ENCODE measurements at regions not wholly inside any gene's neighbourhood (a gene's known extent, or its start where the extent isn't known, plus 50 kb on each side); places are given as distances from the start of the nearest gene placed in this dataset.

- in situ Hi-C loops (cut with MboI; ENCODE audit: low pct_unique_long_range_greater_than_20kb, low sequenced_read_pairs) = no loop called here
- DNase-seq = no peak
Observed at GRCh38 chr13:24004971-24005370, 107.7 kb upstream of the C1QTNF9B start.

GRCh38 chr13:24005755-24006281 is 108.5 kb upstream of the C1QTNF9B start:
- in situ Hi-C loops (cut with MboI; ENCODE audit: low pct_unique_long_range_greater_than_20kb, low sequenced_read_pairs) = no loop called here
- no peak for DNase-seq

- no peak for DNase-seq
- in situ Hi-C loops (cut with MboI; ENCODE audit: low pct_unique_long_range_greater_than_20kb, low sequenced_read_pairs) = no loop called here
Observed at GRCh38 chr13:24006520-24007248, 109.4 kb upstream of the C1QTNF9B start.

- in situ Hi-C loops (cut with MboI; ENCODE audit: low pct_unique_long_range_greater_than_20kb, low sequenced_read_pairs) = no loop called here
- DNase-seq = no peak
Observed at GRCh38 chr13:24007979-24008620, 110.8 kb upstream of the C1QTNF9B start.

- DNase-seq = no peak
- in situ Hi-C loops (cut with MboI; ENCODE audit: low pct_unique_long_range_greater_than_20kb, low sequenced_read_pairs) = no loop called here
Observed at GRCh38 chr13:24008679-24009078, 111.4 kb upstream of the C1QTNF9B start.

- no peak for DNase-seq
- in situ Hi-C loops (cut with MboI; ENCODE audit: low pct_unique_long_range_greater_than_20kb, low sequenced_read_pairs) = no loop called here
Observed at GRCh38 chr13:24011266-24011665, 114.0 kb upstream of the C1QTNF9B start.

GRCh38 chr13:24012648-24013047 is 115.3 kb upstream of the C1QTNF9B start:
- DNase-seq = no peak
- in situ Hi-C loops (cut with MboI; ENCODE audit: low pct_unique_long_range_greater_than_20kb, low sequenced_read_pairs) = no loop called here

GRCh38 chr13:24013189-24013588 is 115.9 kb upstream of the C1QTNF9B start:
- DNase-seq = no peak
- in situ Hi-C loops (cut with MboI; ENCODE audit: low pct_unique_long_range_greater_than_20kb, low sequenced_read_pairs) = no loop called here

GRCh38 chr13:24016046-24016445 is 118.7 kb upstream of the C1QTNF9B start:
- in situ Hi-C loops (cut with MboI; ENCODE audit: low pct_unique_long_range_greater_than_20kb, low sequenced_read_pairs) = no loop called here
- DNase-seq = no peak

- in situ Hi-C loops (cut with MboI; ENCODE audit: low pct_unique_long_range_greater_than_20kb, low sequenced_read_pairs) = no loop called here
Observed at GRCh38 chr13:24022568-24022967, 125.3 kb upstream of the C1QTNF9B start.

GRCh38 chr13:24023073-24023472 is 125.8 kb upstream of the C1QTNF9B start:
- DNase-seq = no peak
- in situ Hi-C loops (cut with MboI; ENCODE audit: low pct_unique_long_range_greater_than_20kb, low sequenced_read_pairs) = no loop called here

More at GRCh38 chr13:24022568-24022967, 125.3 kb upstream of the C1QTNF9B start:
- DNase-seq = no peak

GRCh38 chr13:24027494-24027893 is 130.2 kb upstream of the C1QTNF9B start:
- in situ Hi-C loops (cut with MboI; ENCODE audit: low pct_unique_long_range_greater_than_20kb, low sequenced_read_pairs) = no loop called here
- peak; percentile 8 for DNase-seq

GRCh38 chr13:24032252-24032651 is 128.3 kb upstream of the SPATA13 start:
- in situ Hi-C loops (cut with MboI; ENCODE audit: low pct_unique_long_range_greater_than_20kb, low sequenced_read_pairs) = no loop called here
- no peak for DNase-seq

- in situ Hi-C loops (cut with MboI; ENCODE audit: low pct_unique_long_range_greater_than_20kb, low sequenced_read_pairs) = no loop called here
Observed at GRCh38 chr13:24032674-24033073, 127.8 kb upstream of the SPATA13 start.

GRCh38 chr13:24033527-24034302 is 126.8 kb upstream of the SPATA13 start:
- in situ Hi-C loops (cut with MboI; ENCODE audit: low pct_unique_long_range_greater_than_20kb, low sequenced_read_pairs) = no loop called here

More at GRCh38 chr13:24032674-24033073, 127.8 kb upstream of the SPATA13 start:
- DNase-seq = no peak

GRCh38 chr13:24035411-24035810 is 125.1 kb upstream of the SPATA13 start:
- in situ Hi-C loops (cut with MboI; ENCODE audit: low pct_unique_long_range_greater_than_20kb, low sequenced_read_pairs) = no loop called here
- no peak for DNase-seq

More at GRCh38 chr13:24033527-24034302, 126.8 kb upstream of the SPATA13 start:
- no peak for DNase-seq

GRCh38 chr13:24036115-24036514 is 124.4 kb upstream of the SPATA13 start:
- DNase-seq = no peak
- in situ Hi-C loops (cut with MboI; ENCODE audit: low pct_unique_long_range_greater_than_20kb, low sequenced_read_pairs) = no loop called here

- DNase-seq = no peak
Observed at GRCh38 chr13:24038405-24038804, 122.1 kb upstream of the SPATA13 start.

GRCh38 chr13:24038841-24039330 is 121.6 kb upstream of the SPATA13 start:
- DNase-seq = no peak
- in situ Hi-C loops (cut with MboI; ENCODE audit: low pct_unique_long_range_greater_than_20kb, low sequenced_read_pairs) = no loop called here

More at GRCh38 chr13:24038405-24038804, 122.1 kb upstream of the SPATA13 start:
- in situ Hi-C loops (cut with MboI; ENCODE audit: low pct_unique_long_range_greater_than_20kb, low sequenced_read_pairs) = no loop called here

Data from KBM-7 (cell line).